GM21381 (cell line): ENCODE measurements at regions not wholly inside any gene's neighbourhood (a gene's known extent, or its start where the extent isn't known, plus 50 kb on each side); places are given as distances from the start of the nearest gene placed in this dataset.
"Not testable (repeated sequence)": the region's sequence is repeated elsewhere in the genome, so short reads cannot be mapped to it uniquely, and the experiment has no call there.

ENCODE experiments used
- ATAC-seq: cut with Tn5 transposase; IDR thresholded peaks from one replicate; pipeline ENCODE4 v1.9.1; 2021; ENCODE audit warnings: mild to moderate bottlenecking, moderate library complexity; ENCODE audit not compliant: unreplicated experiment

DNA sequence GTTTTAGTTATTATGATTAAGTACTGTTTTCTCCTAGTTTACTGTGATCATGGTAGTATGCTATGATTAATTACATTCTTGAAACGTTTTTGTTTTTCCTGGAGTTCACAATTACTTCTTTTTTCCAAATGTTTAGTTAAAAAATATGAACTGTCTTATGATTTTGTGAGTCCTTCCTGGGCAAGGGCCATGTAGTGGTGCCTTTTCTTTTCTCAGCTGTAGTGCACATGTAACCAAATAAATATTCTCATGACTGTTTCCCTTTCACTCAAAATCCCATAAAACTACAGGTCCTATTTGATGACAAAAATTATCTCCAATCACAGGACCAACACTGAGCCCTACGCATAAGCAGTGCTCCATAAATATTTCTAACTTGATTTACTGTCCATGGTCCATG is 118.9 kb upstream of the EGR2 start:
- no peak for ATAC-seq

DNA sequence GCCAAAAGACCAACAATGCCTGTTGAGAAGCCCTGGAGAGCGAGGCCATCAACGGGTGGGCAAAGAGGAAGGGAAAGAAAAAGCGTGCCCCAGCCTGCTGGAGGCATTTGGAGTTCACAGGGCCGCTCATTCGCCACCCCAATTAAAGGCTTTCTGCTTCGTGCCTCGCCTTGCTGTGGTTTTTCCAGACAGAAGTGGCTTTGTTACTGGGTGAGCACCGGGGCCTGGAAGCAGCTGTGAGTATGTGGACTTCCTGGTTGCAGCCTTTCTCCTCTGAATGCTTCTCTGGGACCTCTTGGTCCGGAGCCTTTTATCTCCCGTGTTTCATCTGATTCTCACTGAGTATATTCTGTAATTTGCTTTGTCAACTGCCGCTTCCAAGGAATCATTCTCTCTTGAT is 118.1 kb upstream of the EGR2 start:
- ATAC-seq, result no peak

DNA sequence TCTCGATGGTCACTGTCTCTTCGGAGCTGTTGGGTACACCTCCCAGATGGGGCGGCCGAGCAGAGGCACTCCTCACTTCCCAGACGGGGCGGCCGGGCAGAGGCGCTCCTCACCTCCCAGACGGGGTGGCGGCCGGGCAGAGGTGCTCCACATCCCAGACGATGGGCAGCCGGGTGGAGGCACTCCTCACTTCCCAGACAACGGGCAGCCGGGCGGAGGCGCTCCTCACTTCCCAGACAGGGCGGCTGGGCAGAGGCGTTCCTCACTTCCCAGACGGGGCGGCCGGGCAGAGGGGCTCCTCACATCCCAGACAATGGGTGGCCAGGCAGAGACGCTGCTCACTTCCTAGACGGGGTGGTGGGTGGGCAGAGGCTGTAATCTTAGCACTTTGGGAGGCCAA is 112.6 kb upstream of the EGR2 start:
- ATAC-seq, result not testable (repeated sequence)

DNA sequence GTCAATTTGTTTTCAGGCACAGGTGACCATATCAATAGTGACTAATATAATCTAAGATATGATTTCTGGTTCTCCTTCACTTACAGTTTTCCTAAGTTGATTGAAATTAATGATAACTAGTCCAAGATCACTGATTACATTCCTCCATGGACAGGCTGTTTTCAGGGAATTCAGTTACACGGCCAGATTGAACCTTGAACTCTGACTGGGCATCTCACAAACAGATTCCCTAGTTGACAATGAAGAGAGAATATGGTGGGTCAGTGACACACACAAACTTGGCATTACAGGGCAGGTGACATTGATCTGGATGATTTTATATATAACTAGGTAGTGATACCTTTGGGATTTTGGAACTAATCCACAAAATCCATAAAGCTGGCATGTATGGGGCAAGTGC is 110.2 kb upstream of the EGR2 start:
- no peak for ATAC-seq

DNA sequence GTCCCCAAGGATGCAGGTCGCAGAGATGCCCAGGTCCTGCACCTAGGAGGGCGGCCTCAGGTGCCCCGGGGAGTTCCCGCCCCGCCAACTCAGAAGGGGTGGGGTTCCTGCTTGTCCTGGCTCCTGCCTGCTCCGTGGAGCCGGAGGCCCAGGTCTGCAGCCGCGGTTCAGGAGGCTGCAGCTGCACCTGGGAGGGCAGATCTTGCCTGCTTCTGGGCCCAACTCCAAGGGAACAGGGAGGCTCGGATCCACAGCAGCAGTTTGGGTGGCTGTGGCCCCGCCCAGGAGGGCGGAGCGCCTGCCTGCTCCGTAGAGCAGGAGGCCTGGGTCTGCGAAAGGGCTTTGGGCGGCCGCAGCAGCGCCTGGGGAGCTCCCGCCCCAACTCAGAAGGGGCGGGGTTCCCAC is 108.2 kb upstream of the EGR2 start:
- no peak for ATAC-seq

DNA sequence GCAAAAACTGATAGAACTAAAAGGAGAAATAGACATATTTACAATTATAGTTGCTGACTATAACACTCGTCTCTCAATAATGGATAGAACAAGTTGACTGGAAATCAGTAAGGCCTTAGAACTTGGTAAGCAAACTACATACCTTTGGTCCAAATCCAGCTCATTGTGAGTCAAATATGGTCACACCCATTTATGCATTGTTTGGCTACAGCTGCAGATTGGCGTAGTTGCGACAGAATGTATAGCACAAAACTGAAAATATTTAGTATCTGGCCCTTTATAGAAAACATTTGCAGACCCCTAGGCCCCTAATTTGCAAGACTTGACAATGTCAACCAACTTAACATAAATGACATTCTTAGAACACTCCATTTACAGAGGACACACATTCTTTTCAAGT is 103.6 kb upstream of the EGR2 start:
- no peak for ATAC-seq

DNA sequence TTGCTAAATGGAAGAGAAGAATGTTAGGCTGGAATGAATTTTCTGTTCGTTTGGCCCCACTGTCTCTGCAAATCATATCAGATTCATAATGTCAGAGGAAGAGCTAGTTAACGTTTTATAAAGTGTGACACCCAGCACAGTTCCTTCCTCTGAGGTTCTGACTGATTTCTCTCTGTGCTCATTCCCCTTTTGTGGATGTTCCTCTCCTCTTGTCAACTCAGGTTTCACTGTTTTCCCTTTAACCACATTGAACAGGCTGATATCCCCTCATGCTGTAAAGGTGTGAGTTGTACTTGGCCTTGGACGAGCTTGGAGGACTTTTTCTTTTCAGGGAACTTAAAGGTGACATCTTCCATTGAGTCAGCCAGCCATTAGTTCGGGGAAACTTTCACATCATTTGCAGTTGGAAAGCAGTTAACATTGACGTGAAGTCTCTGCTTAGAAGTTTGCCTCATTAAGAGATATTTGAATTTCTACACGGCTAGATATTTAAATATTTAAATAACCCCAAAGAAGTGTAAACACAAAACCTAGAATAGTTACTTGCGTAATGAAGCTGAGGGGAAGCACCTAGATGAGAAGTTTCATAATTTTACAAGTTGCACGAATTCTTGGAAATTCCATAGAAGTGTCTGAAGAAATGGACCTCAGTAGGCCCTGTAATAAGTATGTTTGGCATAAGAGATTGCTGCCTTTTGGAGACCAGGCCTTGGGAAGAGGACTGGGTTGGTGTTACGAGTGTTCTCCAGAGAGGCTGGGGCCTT is 101.5 kb upstream of the EGR2 start:
- ATAC-seq, result peak; percentile 42

DNA sequence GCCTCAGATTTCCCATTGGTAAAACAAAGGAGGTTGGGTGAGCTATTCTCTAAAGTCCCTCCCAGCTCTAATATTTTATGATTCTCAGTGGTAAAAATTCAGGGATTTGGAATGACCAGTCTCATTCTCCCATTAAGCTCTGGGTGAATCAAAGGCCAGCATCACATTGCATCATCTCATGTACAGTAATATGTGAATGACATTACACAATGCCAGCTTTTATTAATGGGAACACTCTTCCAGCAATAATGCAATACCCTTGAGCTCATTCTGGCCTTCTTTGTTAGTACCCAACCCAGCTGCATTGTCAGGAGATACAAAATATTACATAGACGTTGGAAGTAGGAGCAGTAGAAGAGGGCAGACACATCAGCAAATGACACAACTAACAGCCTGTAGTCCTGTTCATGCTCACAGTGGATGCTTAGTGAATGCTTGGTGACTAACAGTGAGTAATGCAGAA is 100.0 kb upstream of the EGR2 start:
- ATAC-seq, result no peak

DNA sequence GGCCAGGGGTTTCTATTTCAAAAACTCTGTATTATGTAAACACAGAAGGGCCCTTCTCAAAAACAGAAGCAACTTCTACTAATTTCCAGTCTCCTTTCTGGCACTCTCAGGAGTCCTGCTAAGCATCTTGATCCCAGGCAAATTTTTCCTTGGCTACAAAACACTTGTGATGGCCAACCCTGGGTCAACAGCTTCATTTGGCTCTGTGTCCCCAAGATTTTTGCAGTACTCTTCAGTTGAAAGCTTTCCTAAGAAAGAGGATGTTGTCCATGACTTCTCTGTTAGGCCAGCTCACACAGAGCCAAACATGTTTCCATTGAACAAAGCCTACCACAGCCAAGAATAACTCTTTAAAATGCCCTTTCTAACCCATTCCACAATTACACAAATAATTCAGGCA is 99.0 kb upstream of the EGR2 start:
- no peak for ATAC-seq

DNA sequence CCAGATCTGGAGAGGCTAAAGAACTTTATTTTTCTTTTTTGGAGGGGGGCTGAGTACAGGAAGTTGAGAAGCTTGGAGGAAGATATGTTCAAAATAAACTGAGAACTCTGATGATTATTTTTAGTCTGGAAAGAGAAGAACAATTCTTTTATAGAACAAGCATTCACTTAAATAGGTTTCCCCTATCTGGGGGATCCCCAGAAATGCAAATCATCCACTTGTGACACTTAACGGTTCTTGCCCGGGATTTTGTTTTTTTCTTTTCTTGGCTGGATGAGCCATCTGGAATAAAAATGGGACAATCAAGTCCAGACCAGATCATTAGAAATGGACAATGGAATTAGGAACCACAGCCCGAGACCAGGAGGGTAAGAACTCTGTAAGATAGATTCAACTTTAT is 95.9 kb upstream of the EGR2 start:
- ATAC-seq, result no peak

DNA sequence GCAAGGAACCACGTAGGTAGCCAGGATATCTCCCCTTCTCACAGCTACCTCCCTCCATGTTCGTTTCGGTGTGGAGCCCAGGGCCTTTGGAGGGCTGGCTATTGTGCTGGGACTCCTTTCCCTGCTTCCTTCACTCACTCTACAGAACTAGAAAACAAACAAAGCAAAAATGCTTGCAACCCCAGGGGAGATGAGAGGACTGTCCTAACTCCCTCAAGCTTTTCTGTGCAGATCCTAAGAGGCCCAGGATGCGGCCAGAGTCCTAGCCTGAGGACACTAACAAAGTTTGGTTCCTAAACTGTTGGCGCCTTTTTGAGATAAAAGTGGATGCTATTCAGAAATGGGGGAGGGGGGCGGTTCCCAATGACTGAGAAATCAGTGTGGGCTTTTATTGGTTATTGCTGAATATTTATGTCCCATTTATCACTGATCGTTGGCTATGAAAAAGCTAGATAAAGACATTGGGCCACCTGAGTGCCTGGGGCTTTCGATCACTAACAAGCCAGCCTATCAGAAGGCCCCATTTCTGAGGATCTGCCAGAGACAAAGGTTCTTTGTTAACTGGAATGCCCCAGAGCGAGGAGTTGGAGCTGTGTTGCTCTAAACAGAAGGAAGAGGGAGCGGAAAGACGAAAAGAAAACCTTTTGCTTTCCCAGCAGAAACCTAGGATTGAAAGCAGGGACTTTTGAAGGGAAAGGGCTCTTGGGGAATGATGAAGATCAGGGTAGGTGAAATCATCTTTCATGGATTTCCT is 95.2 kb upstream of the EGR2 start:
- no peak for ATAC-seq

DNA sequence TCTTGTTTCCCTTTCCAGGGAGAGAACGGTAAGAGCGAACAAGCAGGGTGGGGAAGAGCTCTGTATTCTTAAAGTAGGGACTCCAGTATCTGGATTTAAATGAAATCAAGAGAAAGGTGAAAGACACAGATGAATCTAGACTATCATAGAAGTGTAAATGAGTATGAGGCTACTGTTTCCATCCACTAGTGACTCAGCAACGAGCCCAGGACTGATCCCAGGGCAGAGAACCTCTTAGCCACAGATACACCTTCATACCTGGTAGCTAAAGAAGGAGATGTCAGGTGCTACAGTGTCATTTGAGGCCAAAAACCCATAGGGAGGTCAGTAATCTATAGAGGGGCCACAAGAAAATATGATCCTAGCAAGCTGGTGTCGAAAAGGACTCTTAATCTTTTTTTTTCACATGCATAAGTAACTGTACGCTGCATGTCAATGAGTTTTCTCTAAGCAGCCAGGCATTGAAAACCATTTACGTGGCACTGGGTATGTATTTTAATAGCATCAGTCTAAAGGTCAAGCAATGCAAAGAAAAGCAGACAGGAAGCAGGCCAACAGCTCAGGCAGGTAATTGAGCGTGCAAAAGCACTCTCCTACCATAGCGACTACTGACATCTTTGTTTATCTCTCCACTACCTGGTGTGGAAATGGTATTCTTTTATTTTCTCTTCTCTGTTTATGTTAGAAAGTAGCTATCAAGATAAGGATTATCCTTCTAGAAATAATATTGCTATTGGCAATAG is 91.5 kb upstream of the EGR2 start:
- no peak for ATAC-seq

DNA sequence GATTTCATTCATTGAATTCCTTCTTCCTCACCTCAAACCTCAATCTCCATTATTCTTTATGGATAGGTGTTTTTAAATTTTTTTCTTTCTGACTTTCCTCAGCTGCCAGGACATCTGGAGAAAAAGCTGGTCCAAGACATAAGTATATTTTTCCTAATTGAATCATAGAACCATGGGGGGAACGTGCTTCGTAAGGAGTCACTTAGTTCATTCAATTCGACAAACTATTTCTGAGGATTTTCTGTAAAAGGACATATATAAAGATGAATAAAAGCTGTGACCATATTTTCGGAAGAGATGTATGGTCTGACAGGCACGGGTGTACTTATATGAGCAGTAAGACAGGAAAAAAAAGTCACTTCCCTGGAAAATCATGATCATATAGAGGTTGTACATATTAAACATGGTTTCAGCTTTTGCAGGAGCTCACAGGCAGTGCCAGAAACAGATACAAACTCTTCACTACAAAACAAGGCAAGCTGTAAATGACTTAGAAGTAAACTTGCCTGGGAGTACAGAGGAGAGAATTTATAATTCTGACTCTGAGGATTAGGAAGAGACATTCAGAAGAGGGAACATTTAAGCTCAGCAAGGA is 88.2 kb upstream of the EGR2 start:
- no peak for ATAC-seq

DNA sequence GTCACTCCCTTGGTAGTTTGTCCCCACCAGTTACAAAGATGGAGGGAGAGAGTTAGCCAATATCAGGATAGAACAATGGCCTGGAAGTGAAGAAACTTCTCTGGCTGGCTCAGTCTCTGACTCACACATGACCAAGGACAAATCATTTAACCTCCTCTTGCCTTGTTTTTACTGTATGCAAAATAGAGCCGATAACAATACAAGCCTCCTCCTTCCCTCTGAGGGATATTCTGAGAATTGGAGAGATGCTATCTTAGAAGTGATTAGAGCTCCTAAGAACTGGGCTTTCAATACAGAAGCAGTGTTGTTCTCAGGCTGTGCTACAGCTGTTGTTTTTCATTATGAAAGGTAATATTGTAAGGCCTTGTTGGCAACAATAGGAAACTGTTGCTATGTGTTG is 87.7 kb upstream of the EGR2 start:
- no peak for ATAC-seq

DNA sequence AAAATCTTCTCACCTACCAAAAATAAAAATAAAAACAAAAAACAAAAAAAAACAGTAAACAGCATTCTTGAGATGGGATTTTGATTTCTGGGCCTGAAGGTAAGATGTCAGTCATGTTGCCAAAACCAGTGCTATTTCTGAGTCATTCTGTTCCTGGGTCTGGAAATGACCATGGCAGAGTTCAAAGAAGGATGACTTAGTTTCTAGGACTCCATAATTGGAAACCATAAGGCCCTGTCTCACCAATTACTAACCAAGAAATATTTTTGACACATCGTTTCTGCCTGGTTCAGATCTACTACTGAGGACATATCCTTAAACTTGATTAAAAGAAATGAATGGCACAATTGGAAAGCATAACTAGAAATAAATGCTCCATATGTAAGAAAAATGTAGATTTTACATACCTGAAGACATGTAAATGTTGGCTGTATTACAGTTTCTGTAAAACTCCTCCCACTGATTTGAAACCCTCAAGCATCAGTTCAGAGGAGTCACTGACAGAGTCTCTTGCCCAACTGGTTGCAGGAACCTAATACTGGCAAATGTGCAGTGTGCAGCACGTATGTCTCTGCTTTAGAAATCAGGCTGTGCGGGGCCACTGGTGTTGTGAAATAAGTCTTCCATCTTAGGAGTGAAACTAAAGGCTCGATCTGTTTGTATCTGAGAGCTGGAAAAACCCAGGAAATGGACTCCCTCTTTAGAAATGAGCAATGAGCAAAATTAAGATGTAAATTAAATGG is 84.8 kb upstream of the EGR2 start:
- no peak for ATAC-seq

DNA sequence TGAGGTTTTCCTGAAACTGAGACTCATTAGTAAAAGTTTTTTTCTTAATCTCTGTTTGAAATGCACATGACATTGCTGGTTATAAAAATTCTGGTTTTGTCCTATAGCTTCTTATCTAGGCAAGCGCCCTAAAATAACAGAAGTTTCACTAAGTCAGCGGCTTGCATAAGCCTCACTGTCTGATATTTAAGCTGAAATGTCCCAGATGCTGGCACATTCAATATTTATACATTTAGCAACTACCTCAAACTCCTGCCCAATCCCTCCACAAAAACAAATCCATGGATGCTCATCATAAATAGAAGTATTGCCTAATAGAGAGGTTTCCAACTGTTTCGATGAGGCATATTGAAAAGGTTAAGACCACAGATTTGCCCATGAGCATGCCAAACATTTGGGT is 83.1 kb upstream of the EGR2 start:
- no peak for ATAC-seq

DNA sequence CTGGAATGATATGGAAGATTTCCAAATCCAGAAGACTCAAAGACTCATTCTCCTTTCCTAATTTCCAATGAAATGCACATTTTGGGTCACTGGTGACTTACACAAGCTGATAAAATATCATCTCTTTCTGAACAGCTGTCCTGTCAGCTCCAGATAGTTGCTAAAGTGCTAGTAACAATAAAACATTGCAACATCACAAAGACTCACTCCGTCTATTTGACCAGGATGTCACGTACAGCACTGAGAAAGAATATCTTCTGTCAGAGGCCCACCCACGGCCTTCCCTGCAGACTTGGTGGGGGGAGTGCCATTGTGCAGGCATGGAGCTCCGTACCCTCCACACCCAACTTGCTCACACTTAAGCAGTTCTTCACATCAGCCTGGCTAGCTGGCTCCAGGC is 78.9 kb upstream of the EGR2 start:
- no peak for ATAC-seq

DNA sequence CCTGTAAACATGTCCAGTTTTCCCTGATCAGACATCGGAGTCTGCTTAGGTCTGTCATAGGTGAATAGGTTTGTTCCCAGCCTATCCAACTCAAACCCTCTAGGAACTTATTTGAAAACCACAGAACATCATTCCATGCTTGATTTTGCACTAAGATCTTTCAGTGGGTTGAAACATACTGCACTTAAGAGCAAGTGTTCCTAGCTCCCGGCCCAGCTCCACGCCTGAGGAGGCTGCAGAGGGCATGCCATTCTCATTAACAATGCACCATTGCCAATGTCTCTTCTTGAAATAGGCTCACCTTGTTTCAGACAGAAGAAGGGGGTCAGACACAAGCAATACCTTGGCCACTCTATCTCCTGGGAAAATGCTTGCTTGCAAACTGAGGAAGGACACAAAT is 78.0 kb upstream of the EGR2 start:
- ATAC-seq, result no peak

DNA sequence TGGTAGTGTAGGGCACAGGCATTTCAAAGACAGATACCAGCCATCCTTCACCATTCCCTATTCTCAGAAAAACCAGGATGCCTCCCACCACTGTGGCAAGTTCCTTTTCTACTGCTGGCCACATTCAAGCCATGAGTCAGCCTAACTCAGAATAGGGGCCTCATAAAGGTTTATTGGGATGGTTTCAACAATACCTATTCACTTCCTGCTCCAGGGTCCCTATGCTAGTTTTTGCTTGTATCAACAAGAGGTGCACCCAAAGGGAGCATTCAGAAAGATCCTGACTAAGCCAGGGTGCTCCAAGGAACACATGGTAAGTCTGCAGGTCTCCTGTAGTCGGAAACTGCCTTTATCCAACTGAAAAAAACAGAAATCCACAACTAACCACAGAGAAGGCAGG is 76.9 kb upstream of the EGR2 start:
- no peak for ATAC-seq

DNA sequence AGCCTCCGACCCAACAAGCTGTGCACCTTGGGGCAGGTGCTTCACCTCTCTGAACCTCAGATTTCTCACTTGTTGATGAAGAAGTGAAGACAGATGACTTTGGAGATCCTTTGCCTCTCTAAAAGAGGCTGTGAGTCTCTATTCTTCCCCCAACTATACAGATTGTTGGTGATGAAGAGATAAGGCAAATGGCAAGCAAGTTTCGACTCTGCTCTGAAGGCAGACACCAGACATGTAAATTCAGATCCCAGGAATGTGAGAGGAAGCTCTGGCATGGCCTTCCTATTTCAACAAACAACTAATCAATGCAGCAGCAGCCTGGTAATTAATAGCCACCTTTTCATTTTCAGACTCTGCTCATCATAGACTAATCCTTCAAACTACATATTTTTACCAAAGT is 74.2 kb upstream of the EGR2 start:
- ATAC-seq, result no peak

DNA sequence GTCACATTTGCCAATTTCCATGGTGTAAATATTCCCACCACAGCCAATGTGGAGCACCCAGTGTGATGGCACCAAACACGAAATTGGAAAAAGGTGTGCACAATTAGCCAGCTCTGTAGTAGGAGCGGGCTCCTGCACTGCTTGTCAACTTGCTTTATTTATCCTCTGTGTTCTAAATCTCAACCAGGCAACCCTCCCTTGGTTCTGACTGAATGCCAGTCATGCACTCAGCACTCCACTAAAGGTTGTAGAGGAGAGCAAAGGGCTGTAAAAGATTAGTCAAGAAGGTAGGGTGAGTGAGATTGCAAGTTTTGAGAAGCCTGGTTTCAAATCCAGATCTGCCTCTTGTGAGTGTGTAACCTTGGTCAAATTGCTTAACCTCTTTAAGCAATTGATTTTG is 71.5 kb upstream of the EGR2 start:
- no peak for ATAC-seq
